NCI-H748 (cell line): ENCODE measurements at regions not wholly inside any gene's neighbourhood (a gene's known extent, or its start where the extent isn't known, plus 50 kb on each side); places are given as distances from the start of the nearest gene placed in this dataset.
"Not testable (repeated sequence)": the region's sequence is repeated elsewhere in the genome, so short reads cannot be mapped to it uniquely, and the experiment has no call there.

Source experiments
- DNase-seq: peaks from one replicate; lab custom pipeline; 2025; ENCODE audit not compliant: unreplicated experiment; lab: John Stamatoyannopoulos, UW

GRCh38 chr10:123221418-123221817, 67.2 kb downstream of the BUB3 start:
- no peak for DNase-seq

- no peak for DNase-seq
Observed at GRCh38 chr10:123222832-123223231, 68.6 kb downstream of the BUB3 start.

- no peak for DNase-seq
Observed at GRCh38 chr10:123227706-123228105, 73.5 kb downstream of the BUB3 start.

DNA sequence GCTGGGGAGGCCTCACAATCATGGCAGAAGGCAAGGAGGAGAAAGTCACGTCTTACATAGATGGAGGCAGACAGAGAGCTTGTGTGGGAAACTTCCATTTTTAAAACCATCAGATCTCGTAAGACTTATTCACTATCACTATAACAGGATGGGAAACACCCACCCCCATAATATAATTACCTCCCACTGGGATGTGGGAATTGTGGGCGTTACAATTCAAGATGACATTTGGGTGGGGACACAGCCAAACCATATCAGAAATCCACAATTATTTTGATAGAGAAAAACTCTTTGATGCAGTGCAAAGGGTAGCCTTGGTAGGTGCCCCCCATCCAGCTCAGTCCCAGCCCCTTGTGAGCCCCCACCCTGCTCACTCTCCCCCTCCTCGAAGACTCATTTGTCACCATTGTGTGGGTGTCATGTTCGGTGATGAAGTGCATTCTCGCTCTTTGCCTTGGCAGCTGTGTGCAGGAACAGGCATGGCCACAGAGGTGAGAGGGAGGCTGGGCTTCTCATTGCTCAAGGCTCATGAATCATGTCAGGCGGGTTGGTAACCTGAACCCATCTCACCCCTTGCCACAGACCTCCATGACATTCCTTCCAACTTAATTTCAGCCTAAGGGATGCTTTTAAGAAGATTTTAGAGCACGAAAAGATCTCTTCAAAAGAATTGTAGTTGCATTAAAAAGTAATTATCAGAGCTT, 75.9 kb downstream of the BUB3 start:
- no peak for DNase-seq

- DNase-seq = not testable (repeated sequence)
Observed at GRCh38 chr10:123232879-123233278, 78.7 kb downstream of the BUB3 start.

GRCh38 chr10:123235014-123235413, 80.8 kb downstream of the BUB3 start:
- DNase-seq = not testable (repeated sequence)

GRCh38 chr10:123236126-123236525, 81.9 kb downstream of the BUB3 start:
- peak; percentile 61 for DNase-seq

DNA sequence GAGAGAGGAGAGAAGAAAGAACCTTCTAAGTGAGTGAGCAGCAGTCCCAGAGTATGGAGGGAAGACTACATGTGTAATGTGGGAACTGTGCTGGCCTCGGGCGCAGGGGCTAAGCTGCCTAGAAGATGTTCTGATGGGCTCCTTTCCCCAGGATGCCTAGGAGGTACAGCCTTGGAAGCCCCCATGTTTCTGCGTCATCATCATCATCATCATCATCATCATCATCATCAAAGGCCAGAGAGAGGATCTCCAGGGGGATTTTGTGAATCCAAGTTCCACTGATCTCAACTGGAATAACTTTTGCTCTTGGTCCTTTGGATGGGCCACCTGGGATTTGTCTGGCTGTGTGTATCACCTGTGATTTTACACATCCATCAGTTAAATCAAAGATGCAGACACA, 86.0 kb downstream of the BUB3 start:
- DNase-seq = no peak

DNA sequence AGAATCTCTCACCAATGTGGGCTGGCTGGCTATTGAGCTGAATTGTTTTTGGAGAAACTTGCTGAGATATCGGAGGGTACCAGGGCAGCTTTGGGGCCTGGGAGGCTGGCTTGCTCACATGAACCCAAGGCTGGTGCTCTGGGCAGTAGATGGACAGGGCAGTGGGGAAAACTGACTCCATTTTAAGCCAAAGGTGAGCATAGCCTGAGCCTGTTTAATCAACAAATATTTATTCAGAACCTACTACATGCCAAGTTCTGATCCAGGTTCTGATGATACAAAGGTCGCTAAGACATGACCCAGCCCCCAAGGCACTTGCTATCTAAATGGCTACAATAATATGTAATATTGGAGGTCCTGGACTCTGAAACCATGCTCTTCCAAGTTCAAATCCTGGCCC, 86.6 kb downstream of the BUB3 start:
- no peak for DNase-seq

GRCh38 chr10:123241391-123242141, 87.4 kb downstream of the BUB3 start:
- no peak for DNase-seq

DNA sequence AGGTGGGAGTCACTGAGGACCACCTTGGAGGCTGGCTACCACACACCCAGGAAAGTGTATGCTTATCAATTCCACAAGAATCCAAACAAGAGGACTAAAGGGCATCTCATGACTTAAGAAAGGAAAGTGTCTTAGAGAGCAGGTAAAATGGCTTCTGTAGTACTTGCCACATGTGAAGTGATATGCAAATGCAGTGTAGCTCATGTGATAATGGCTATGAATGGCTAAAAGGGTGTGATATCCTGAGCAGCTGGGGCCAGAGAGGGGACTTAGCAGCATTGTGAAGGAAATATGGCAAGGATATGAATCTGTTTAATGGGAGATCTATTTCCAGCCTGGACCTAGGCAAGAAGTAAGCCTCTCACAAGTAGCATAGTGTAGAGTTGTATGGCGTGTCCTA, 90.5 kb downstream of the BUB3 start:
- DNase-seq = no peak

DNA sequence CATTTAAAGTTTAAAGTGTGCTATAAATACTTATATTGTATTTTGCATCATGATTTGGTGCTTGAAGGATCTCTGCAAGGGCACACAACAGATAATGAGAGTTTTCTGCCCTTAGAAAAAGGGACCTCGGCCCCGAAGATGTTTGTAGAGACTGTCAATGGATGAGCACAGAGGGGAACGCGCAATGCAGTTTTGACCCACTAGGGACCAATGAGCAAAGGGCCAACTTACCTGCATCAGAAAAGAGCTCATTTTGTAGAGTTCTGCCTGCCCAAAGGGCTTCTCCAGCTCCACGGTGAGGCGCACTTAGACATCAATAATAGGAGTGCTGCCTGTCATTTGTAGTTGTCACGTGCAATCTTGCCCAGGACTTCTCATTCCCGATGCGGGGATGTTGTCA, 91.1 kb downstream of the BUB3 start:
- DNase-seq = no peak

GRCh38 chr10:123249894-123250293, 95.7 kb downstream of the BUB3 start:
- no peak for DNase-seq

DNA sequence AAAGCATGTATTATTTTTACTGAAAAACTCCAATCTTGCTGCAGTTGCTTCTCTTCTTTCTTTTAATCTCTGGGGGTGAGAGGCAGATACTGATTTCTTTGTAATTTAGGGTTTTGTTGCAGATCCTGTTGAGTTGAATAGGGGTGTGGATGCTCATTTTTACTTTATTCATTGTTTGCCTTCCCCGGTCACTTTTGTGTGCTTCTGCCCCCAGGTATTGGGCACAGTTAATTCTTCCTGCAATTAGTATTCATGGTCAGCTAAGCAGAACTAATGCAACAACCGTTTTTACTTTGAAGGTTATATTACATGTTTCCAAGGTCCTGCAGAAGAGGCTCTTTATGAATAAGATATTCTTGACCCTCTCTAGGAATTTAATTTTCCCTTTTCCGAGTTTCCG, 96.4 kb downstream of the BUB3 start:
- peak; percentile 84 for DNase-seq

DNA sequence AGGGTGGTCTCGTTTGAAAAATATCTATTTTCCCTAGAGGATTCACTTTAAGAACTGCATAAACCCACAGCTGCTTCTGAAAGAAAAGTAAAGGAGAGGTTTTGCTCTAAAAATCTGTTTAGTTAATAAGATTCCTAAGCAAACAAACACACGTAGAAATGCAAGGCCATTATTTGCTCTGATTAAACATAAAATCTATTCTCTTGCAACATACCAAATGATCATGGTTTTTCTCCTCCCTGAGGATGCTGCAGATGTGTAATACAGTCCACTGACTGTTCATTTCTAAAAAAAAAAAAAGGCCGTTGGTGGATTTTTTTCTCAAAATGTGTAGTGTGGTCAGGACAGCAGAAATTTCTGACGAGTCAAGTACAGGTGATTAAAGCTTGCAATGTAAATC, 98.6 kb downstream of the BUB3 start:
- peak; percentile 28 for DNase-seq

GRCh38 chr10:123254343-123254742, 100.1 kb downstream of the BUB3 start:
- not testable (repeated sequence) for DNase-seq

DNA sequence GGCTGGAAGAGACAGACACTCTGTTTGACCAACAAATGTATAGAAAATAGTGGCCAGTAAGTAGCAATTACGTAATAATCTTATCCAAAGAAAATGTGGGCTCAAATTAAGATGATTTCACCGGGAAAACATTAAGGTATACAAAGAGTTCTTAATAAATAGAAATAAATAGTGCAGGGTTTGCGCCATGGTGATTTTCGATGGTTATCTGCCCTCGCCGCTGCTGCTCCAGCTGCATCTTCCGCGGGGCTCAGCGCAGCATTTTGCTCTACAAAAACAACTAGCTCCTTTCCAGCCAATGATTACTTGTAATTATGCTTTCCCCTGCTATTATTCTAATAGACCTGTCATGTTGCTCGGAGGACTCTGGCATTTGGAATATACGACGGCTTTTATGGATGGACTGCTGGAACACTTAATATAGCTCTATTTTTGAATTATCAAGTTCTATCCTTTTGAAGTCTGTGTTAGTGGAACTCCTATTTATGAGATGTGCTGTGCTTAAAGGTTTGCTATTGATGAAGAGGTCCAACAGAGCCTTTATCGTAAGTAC, 103.8 kb downstream of the BUB3 start:
- DNase-seq = peak; percentile 68

DNA sequence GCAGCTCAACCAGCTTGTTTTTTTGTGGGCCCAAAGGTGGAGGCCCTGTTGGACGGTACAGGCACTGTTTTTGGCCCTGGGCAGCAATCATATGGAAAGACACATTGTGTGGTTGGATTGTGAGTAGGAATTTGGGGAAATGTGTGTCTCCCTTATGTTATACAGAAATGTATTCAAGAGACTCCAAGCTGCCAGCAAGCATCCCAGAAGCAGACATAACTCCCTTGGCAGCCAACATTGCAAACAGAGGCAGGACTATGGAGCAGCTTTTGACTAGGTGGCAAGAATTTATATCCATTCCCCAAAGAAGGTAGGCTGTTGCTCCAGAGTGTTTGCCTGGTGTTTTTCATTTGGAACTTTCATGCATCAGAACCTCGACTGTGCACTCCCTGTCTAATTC, 104.9 kb downstream of the BUB3 start:
- no peak for DNase-seq

DNA sequence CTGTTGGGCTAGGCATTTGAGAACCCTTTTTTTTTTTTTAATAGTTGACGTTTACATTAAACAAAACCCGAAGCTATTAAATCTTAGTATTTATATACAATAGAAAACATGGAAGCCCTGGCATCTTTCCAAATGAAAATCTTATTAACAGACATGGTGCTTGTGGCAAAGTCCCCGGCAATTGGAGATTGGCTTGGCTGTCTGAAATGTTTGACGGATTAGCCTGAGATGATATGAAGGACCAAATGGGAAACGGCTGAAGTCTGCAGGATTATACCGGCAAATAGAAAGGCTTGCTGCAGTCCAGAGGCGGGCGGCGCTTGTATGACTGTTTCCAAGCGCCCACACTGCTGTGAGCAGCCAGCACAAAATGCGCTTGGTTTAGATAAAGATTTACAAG, 105.6 kb downstream of the BUB3 start:
- no peak for DNase-seq

DNA sequence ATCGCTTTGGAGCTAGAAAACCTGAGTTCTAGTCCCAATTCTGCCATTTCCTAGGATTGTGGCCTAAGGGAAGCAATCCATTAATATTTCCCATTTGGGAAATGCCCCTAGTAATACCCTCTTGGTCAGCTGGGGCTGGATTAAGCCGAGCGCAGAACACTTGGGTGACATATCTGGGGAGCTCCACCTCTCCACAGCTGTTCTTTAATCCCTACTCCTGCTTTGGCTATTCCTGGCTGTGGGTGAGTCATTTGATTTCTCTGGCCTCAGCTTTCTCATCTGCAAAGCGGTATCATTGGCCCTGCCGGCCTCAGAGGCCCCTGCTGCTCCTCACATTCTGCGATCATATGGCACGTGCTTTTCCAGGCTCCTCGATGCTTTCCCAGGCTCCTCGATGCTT, 108.3 kb downstream of the BUB3 start:
- DNase-seq = no peak

GRCh38 chr10:123266971-123267370, 112.8 kb downstream of the BUB3 start:
- DNase-seq = no peak

DNA sequence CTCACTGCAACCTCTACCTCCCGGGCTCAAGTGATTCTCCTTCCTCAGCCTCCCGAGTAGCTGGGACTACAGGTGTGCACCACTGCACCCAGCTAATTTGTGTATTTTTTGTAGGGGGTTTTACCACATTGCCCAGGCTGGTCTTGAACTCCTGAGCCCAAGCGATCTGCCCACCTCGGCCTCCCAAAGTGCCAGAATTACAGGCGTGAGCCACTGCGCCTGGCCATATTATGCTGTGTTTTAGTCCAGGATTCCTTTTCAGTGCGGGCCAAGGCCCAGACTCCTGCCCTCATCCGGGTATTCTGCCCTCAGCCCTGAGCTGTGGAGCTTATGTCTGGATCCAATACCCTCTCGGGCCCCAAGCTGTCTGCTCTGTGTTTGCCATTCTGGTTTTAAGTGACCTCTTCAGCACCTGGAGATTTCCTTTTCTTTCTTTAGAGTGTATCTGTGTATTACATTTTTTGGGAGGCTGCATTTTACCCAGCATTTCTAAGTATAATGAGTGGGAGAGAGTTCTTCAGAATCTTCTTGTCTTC, 114.9 kb downstream of the BUB3 start:
- no peak for DNase-seq
